ENCODE measurements at regions not wholly inside any gene's neighbourhood (a gene's known extent, or its start where the extent isn't known, plus 50 kb on each side); places are given as distances from the start of the nearest gene placed in this dataset.

GRCh38 chr20:21820688-21821087, 115.2 kb downstream of the PAX1 start:
- TF ChIP-seq, protein P1, sequence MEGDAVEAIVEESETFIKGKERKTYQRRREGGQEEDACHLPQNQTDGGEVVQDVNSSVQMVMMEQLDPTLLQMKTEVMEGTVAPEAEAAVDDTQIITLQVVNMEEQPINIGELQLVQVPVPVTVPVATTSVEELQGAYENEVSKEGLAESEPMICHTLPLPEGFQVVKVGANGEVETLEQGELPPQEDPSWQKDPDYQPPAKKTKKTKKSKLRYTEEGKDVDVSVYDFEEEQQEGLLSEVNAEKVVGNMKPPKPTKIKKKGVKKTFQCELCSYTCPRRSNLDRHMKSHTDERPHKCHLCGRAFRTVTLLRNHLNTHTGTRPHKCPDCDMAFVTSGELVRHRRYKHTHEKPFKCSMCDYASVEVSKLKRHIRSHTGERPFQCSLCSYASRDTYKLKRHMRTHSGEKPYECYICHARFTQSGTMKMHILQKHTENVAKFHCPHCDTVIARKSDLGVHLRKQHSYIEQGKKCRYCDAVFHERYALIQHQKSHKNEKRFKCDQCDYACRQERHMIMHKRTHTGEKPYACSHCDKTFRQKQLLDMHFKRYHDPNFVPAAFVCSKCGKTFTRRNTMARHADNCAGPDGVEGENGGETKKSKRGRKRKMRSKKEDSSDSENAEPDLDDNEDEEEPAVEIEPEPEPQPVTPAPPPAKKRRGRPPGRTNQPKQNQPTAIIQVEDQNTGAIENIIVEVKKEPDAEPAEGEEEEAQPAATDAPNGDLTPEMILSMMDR (IDR thresholded peaks at IDR 0.05; ENCODE audit: low read depth, low read length, poor library complexity, severe bottlenecking) = no peak
- no peak for TF ChIP-seq EZH2phosphoT487 (IDR thresholded peaks at IDR 0.05; ENCODE audit: borderline replicate concordance, low read length)

All from DOHH2 (cell line).